ENCODE measurements at regions not wholly inside any gene's neighbourhood (a gene's known extent, or its start where the extent isn't known, plus 50 kb on each side); places are given as distances from the start of the nearest gene placed in this dataset.
"Not testable (repeated sequence)": the region's sequence is repeated elsewhere in the genome, so short reads cannot be mapped to it uniquely, and the experiment has no call there.

DNA sequence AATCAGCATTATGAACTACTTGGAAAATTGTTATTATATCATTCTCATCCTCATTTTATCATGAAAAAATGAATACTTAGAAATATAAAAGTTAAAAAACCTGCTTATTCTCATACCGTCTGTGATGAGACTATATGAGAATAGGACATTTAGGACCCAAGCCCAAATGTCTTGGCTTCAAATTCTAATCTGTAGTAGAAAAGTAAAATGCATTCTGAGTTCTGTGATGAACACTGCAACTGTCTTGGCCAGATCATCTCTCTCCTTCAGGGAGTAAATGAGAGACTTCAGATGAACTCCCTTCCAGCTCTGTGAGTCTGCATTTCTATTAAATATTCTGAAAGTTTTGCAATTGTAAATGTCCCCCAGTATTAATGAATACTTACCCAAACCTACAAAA, 940.7 kb upstream of the KLHL29 start:
- Histone ChIP-seq H3K36me3 (ENCODE audit: control insufficient read depth, insufficient read depth, low read length) (no peaks in the 10 kb centered on the region), H3K27me3 (ENCODE audit: control insufficient read depth, insufficient read depth, low read length) (no peaks in the 10 kb centered on the region), H3K27ac (ENCODE audit: low read depth, low read length) (no peak overlapping the region), H3K9ac (ENCODE audit: low read length) (no peak overlapping the region), H3K4me1 (ENCODE audit: control insufficient read depth, insufficient read depth, low read length) (no peaks in the 10 kb centered on the region), H3K4me3 (ENCODE audit: low read length) (no peak overlapping the region)

DNA sequence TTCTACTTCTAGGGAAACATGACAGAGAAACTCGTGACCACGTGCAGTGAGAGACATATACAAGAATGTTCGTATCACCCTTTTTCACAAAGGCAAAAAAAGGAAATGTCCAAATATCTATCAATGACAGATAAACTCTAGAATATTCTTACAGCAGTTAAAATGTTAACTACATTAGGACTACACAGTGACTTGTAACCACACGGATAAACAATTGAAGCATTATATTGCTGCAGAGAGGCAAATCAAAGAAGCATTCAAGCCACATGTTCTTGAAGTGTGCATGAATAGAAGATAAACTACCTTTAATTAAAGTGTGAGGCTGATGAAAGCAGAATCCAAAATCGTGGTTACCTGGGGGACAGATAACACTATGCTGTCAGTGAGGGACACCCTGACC, 935.3 kb upstream of the KLHL29 start:
- no peak overlapping the region for H3K4me3 ChIP-seq (ENCODE audit: low read length)
- no peaks in the 10 kb centered on the region for H3K4me1 ChIP-seq (ENCODE audit: control insufficient read depth, insufficient read depth, low read length)
- H3K36me3 ChIP-seq (ENCODE audit: control insufficient read depth, insufficient read depth, low read length) = no peaks in the 10 kb centered on the region
- H3K27ac ChIP-seq (ENCODE audit: low read depth, low read length) = no peak overlapping the region
- H3K9ac ChIP-seq (ENCODE audit: low read length) = no peak overlapping the region
- no peaks in the 10 kb centered on the region for H3K27me3 ChIP-seq (ENCODE audit: control insufficient read depth, insufficient read depth, low read length)

DNA sequence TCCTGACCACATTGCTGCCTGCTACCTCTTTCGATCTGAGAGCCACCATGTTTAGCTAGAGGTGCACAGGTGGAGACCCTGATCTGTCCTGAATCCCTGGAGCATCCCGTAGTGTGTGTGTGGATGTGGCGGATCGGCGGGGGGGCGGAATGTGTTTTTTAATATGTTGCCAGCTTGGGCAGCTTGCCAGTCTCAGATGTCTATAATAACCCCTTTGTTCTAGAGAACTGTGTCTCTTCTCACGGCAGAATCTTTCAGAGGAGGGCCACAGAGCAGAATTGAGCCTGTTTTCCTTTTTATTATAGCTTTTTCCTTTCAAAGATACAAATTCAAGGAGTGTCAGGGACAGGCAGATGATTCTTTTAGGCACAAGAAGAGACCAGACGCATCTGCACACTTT, 934.1 kb upstream of the KLHL29 start:
- Histone ChIP-seq H3K27me3 (ENCODE audit: control insufficient read depth, insufficient read depth, low read length) (no peaks in the 10 kb centered on the region), H3K4me3 (ENCODE audit: low read length) (no peak overlapping the region), H3K9ac (ENCODE audit: low read length) (no peak overlapping the region), H3K36me3 (ENCODE audit: control insufficient read depth, insufficient read depth, low read length) (no peaks in the 10 kb centered on the region), H3K27ac (ENCODE audit: low read depth, low read length) (no peak overlapping the region), H3K4me1 (ENCODE audit: control insufficient read depth, insufficient read depth, low read length) (no peaks in the 10 kb centered on the region)

DNA sequence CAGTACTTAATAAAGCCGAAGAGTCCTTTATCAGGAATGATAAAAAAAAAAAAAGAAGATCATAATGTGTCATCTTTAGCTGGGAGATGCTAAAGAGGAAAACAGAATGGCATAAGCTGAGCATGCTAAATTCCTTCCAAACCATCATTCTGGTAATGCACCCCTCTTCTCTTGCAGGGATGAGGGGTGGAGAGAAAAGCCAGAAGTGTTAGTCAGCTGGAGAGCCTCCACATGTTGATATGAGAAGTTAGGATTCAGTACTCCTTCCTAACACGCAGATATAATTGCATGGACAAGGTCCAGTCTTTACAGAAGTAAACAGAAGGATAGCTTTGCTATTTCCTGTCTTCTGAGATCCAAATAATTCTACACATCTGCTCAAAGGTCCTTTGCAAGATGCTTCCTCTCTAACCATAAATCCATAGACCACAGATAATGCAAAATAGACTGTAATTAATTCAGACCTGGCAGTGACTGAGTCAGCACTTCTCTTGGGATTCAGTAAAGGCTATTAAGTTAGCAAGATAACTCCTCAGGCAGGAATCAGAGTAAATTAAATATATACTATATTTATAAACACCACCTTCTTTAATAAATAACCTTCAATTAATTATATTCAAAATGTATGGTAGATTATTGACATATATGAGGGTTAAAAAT, 930.0 kb upstream of the KLHL29 start:
- H3K27ac ChIP-seq (ENCODE audit: low read depth, low read length) = no peak overlapping the region
- no peak overlapping the region for H3K9ac ChIP-seq (ENCODE audit: low read length)
- H3K27me3 ChIP-seq (ENCODE audit: control insufficient read depth, insufficient read depth, low read length) = no peaks in the 10 kb centered on the region
- H3K36me3 ChIP-seq (ENCODE audit: control insufficient read depth, insufficient read depth, low read length) = no peaks in the 10 kb centered on the region
- H3K4me1 ChIP-seq (ENCODE audit: control insufficient read depth, insufficient read depth, low read length) = no peaks in the 10 kb centered on the region
- no peak overlapping the region for H3K4me3 ChIP-seq (ENCODE audit: low read length)

DNA sequence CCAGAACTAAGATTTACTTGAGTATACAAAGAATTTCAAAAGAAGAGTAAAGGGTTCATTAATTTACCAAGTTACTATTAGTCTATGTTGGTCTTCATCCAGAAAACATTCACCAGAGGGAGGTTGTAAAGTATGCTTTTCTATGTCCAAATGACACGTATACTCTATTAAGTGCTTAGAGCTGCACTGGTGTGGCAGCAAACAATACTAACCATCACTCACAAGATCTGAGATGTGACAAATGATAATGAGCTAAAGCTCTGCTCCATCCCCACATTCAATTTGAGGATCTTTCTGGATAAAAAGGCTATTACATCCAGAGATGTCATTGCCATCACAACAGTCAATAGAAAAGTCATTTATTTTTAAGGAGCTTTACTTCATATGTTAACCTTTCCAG, 926.5 kb upstream of the KLHL29 start:
- Histone ChIP-seq H3K4me1 (ENCODE audit: control insufficient read depth, insufficient read depth, low read length) (no peaks in the 10 kb centered on the region), H3K27me3 (ENCODE audit: control insufficient read depth, insufficient read depth, low read length) (no peaks in the 10 kb centered on the region), H3K36me3 (ENCODE audit: control insufficient read depth, insufficient read depth, low read length) (no peaks in the 10 kb centered on the region), H3K27ac (ENCODE audit: low read depth, low read length) (no peak overlapping the region), H3K9ac (ENCODE audit: low read length) (no peak overlapping the region), H3K4me3 (ENCODE audit: low read length) (no peak overlapping the region)

DNA sequence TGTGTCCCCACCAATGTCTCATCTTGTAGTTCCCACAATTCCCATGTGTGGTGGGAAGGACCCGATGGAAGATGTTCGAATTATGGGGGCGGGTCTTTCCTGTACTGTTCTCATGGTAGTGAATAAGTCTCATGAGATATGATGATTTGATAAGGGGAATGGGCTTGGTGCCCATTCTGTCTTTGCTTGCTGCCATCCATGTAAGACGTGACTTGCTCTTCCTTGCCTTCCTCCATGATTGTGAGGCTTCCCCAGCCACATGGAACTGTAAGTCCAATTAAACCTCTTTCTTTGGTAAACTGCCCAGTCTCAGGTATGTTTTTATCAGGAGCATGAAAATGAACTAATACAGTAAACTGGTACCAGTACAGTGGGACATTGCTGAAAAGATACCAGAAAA, 909.9 kb upstream of the KLHL29 start:
- not testable (repeated sequence) for H3K4me3 ChIP-seq (ENCODE audit: low read length); H3K27ac ChIP-seq (ENCODE audit: low read depth, low read length); H3K36me3 ChIP-seq (ENCODE audit: control insufficient read depth, insufficient read depth, low read length); H3K4me1 ChIP-seq (ENCODE audit: control insufficient read depth, insufficient read depth, low read length); H3K27me3 ChIP-seq (ENCODE audit: control insufficient read depth, insufficient read depth, low read length); H3K9ac ChIP-seq (ENCODE audit: low read length)

DNA sequence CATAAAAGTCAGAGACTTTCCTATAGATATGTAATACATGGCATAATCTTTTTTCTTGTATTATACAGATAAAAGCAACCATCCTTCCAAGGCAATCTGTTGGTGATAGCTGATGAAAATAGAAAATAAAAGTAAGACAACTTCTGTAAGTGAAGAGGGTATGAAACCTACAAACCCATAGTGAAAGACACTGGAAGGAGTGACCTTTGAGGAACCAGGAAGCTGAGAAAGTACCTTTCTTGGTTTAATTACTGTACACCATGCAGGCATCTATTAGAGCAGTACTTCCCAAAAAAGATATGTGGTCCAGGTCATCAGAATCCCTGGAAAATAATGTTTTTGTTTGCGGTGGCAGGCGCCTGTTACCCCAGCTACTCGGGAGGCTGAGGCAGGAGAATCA, 906.6 kb upstream of the KLHL29 start:
- H3K27ac ChIP-seq (ENCODE audit: low read depth, low read length) = no peak overlapping the region
- H3K4me3 ChIP-seq (ENCODE audit: low read length) = no peak overlapping the region
- H3K36me3 ChIP-seq (ENCODE audit: control insufficient read depth, insufficient read depth, low read length) = no peaks in the 10 kb centered on the region
- H3K9ac ChIP-seq (ENCODE audit: low read length) = no peak overlapping the region
- H3K27me3 ChIP-seq (ENCODE audit: control insufficient read depth, insufficient read depth, low read length) = no peaks in the 10 kb centered on the region
- no peaks in the 10 kb centered on the region for H3K4me1 ChIP-seq (ENCODE audit: control insufficient read depth, insufficient read depth, low read length)

DNA sequence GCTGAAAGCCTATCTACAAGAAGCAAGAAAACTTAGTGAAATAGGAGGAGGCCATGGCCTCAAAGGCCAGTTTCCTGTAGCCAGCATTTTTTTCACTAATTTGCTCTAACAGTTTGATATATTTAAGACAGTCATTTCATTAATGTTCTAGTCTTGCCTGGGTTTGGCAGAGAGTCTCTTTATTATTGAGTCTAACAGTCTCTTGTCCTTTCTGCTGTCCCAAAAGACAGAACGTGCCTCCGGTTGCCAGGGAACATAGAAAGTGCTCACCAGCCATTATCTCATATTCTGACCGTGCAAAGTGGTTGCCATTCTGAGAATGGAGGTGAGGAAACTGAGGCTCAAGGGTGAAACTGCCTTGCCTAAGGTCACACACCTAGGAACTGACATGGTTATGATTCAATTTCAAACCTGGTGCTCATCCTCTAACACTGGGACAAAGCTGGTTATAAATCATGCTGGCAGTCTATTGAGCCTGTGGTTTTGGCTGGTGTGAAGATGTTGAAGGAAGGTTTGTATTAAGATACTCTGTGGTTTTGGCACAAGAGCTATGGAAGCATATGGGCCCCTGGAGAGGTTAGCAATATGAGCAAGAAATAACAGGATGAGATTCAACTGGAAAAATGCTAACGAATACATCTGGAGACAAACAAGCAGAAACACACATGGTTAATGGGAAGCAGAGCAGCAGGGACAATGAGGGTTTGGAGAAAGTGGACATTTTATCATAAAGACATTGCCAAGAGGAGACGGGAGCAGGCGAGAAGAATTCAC, 903.3 kb upstream of the KLHL29 start:
- no peaks in the 10 kb centered on the region for H3K4me1 ChIP-seq (ENCODE audit: control insufficient read depth, insufficient read depth, low read length)
- H3K9ac ChIP-seq (ENCODE audit: low read length) = no peak overlapping the region
- H3K36me3 ChIP-seq (ENCODE audit: control insufficient read depth, insufficient read depth, low read length) = no peaks in the 10 kb centered on the region
- H3K4me3 ChIP-seq (ENCODE audit: low read length) = no peak overlapping the region
- no peak overlapping the region for H3K27ac ChIP-seq (ENCODE audit: low read depth, low read length)
- H3K27me3 ChIP-seq (ENCODE audit: control insufficient read depth, insufficient read depth, low read length) = no peaks in the 10 kb centered on the region

DNA sequence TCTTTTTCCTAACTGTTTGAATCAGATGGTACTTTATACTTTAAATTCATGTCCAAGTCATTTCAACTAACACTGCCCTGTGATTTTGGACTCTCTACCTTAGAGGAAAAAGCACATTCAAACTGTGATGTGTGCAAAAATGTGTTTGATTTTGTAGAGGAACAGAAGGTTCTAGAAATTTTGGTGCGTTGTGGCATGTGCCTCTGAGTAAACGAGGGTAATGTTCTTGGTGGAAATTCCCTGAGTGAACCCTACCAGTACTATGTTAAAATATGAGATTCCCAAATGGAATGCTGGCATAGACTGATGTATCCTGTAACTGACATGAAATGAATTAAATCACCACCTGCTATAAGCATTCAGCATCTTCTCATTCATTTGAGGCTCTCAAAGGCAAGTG, 901.9 kb upstream of the KLHL29 start:
- Histone ChIP-seq H3K27ac (ENCODE audit: low read depth, low read length) (no peak overlapping the region), H3K27me3 (ENCODE audit: control insufficient read depth, insufficient read depth, low read length) (no peaks in the 10 kb centered on the region), H3K4me1 (ENCODE audit: control insufficient read depth, insufficient read depth, low read length) (no peaks in the 10 kb centered on the region), H3K36me3 (ENCODE audit: control insufficient read depth, insufficient read depth, low read length) (no peaks in the 10 kb centered on the region), H3K4me3 (ENCODE audit: low read length) (no peak overlapping the region), H3K9ac (ENCODE audit: low read length) (no peak overlapping the region)

DNA sequence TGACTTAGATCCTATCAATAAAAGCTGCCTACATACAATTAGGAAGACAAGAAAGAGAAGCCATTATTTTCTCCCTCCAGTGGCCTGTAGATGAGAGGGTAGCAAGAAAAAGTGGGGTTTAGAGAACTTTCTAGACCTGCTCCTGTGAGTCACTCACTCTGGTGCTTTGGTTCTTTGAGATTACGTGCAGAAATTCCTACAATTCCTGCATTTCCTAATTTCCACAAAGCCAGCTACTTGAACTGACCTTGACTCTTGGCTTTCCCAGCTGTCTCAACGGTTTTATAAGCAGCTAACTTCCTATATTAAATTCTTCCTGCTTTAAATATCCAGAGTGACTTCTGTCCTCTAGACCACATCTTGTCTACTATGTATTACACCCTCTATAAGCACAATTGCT, 899.5 kb upstream of the KLHL29 start:
- H3K9ac ChIP-seq (ENCODE audit: low read length) = no peak overlapping the region
- H3K4me3 ChIP-seq (ENCODE audit: low read length) = no peak overlapping the region
- H3K4me1 ChIP-seq (ENCODE audit: control insufficient read depth, insufficient read depth, low read length) = no peaks in the 10 kb centered on the region
- H3K36me3 ChIP-seq (ENCODE audit: control insufficient read depth, insufficient read depth, low read length) = no peaks in the 10 kb centered on the region
- no peaks in the 10 kb centered on the region for H3K27me3 ChIP-seq (ENCODE audit: control insufficient read depth, insufficient read depth, low read length)
- no peak overlapping the region for H3K27ac ChIP-seq (ENCODE audit: low read depth, low read length)

DNA sequence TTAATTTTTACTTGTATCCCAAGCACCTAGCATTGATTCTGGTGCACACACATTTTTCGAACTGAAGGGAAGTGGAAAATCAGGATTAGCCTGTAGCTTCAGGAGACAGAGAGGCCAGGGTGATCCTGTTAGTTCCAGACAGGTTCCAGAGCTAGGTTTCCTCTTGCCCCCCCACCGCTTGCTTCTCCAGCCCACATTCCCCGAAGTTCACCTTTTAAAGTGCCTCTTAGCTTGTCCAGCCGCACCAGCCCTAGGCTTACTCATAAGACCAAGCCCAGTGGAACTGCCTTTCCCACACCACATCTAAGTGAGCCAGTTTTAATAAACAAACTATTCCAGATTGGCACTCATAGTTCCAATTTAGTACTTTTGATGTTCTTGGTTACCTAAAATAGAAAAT, 898.6 kb upstream of the KLHL29 start:
- no peaks in the 10 kb centered on the region for H3K27me3 ChIP-seq (ENCODE audit: control insufficient read depth, insufficient read depth, low read length)
- no peak overlapping the region for H3K27ac ChIP-seq (ENCODE audit: low read depth, low read length)
- H3K36me3 ChIP-seq (ENCODE audit: control insufficient read depth, insufficient read depth, low read length) = no peaks in the 10 kb centered on the region
- no peak overlapping the region for H3K4me3 ChIP-seq (ENCODE audit: low read length)
- H3K9ac ChIP-seq (ENCODE audit: low read length) = no peak overlapping the region
- no peaks in the 10 kb centered on the region for H3K4me1 ChIP-seq (ENCODE audit: control insufficient read depth, insufficient read depth, low read length)

DNA sequence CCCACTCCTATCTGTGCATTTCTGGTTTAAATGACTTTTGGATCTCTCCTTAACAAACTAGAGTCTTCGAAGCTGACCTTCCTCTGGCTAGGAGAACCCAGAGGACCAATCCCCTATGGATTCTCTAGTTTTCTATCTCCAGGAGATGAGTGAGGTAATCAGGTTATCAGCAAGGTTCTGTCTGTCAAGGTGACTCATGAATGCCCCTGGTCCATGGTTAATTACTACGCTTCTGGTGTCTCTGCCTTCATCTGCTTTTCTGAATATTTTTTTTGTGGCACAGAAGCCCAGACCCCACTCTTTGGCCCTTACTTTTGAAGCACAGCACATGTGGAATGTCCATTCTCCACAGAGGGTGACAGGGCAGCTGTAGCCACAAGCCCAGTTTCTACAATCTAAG, 897.9 kb upstream of the KLHL29 start:
- Histone ChIP-seq H3K27me3 (ENCODE audit: control insufficient read depth, insufficient read depth, low read length) (no peaks in the 10 kb centered on the region), H3K36me3 (ENCODE audit: control insufficient read depth, insufficient read depth, low read length) (no peaks in the 10 kb centered on the region), H3K9ac (ENCODE audit: low read length) (no peak overlapping the region), H3K4me1 (ENCODE audit: control insufficient read depth, insufficient read depth, low read length) (no peaks in the 10 kb centered on the region), H3K27ac (ENCODE audit: low read depth, low read length) (no peak overlapping the region), H3K4me3 (ENCODE audit: low read length) (no peak overlapping the region)

DNA sequence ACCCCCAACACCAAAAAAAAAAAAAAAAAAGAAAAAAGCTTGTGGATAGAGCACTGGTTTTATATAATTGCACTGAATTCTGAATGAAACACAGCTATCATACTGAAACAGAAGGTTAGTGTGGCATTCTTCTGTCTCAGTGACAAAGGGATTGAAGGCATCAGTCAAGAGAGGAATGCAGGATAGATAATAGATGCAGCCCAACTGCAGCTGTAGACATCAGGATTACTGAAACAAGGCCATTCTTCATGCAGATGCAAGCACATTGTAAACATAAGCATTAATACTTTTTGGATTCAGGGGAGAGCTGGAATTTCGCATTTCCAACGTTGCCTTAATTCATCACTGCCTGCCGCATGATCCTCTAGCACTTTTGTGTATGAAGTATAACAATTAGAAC, 897.4 kb upstream of the KLHL29 start:
- Histone ChIP-seq H3K27me3 (ENCODE audit: control insufficient read depth, insufficient read depth, low read length) (no peaks in the 10 kb centered on the region), H3K4me1 (ENCODE audit: control insufficient read depth, insufficient read depth, low read length) (no peaks in the 10 kb centered on the region), H3K27ac (ENCODE audit: low read depth, low read length) (no peak overlapping the region), H3K9ac (ENCODE audit: low read length) (no peak overlapping the region), H3K36me3 (ENCODE audit: control insufficient read depth, insufficient read depth, low read length) (no peaks in the 10 kb centered on the region), H3K4me3 (ENCODE audit: low read length) (no peak overlapping the region)

All from rectal smooth muscle tissue (tissue), 1 donor.